ENCODE measurements at regions not wholly inside any gene's neighbourhood (a gene's known extent, or its start where the extent isn't known, plus 50 kb on each side); places are given as distances from the start of the nearest gene placed in this dataset.
A peak's percentile ranks its signal among the peaks of the same experiment; 100 is the strongest.

DNA sequence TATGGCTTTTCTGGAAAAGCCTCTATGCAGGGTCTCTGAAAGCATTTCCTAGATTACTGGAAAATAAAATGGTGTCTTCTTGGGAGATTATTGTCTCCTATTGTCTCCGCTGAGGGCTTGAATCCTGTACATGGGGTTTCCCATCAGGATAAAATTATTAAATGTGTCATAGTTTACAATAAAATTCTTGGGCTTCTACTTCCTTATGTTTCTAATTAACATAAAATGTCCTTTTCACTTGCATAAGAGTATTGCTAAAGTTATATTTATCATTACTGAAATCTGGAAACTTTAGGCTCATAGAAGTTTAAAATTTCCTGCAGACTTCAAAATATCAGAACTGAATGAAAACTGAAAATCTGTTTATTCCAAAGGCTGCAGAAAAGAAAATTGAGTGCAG, 595.5 kb upstream of the AGTR1 start:
- Mint-ChIP-seq H3K27me3 (ENCODE audit: low read depth, unreplicated experiment) (no peaks in the 10 kb centered on the region), H3K27ac (ENCODE audit: unreplicated experiment) (no peak overlapping the region), H3K4me1 (ENCODE audit: low read depth, unreplicated experiment) (peaks cover 5% of the 10 kb centered on the region), H3K9me3 (ENCODE audit: unreplicated experiment) (no peaks in the 10 kb centered on the region), H3K36me3 (ENCODE audit: low read depth, unreplicated experiment) (no peaks in the 10 kb centered on the region), H3K4me3 (ENCODE audit: unreplicated experiment) (no peak overlapping the region)
- Histone ChIP-seq H4K20me1 (ENCODE audit: insufficient read depth, low read length) (no peaks in the 10 kb centered on the region), H3K9ac (ENCODE audit: low read length) (no peak overlapping the region), H3K9me3 (ENCODE audit: insufficient read depth, low read depth, low read length) (no peaks in the 10 kb centered on the region), H3K4me3 (ENCODE audit: insufficient read depth, low read depth, low read length) (no peak overlapping the region), H3K27ac (ENCODE audit: low read depth, low read length) (no peak overlapping the region), H3K79me2 (ENCODE audit: insufficient read depth, low read length) (no peaks in the 10 kb centered on the region), H3K4me1 (ENCODE audit: insufficient read depth, low read length) (no peaks in the 10 kb centered on the region), H2AFZ (ENCODE audit: low read depth, low read length) (no peak overlapping the region), H3K4me2 (ENCODE audit: low read length) (no peak overlapping the region), H3K27me3 (ENCODE audit: insufficient read depth, low read length) (no peaks in the 10 kb centered on the region), H3K36me3 (ENCODE audit: insufficient read depth, low read length) (no peaks in the 10 kb centered on the region)
- FAIRE-seq: no peak
- TF ChIP-seq EZH2 (IDR thresholded peaks at IDR 0.05; ENCODE audit: insufficient read depth, low read length): no peak
- TF ChIP-seq, protein P1, sequence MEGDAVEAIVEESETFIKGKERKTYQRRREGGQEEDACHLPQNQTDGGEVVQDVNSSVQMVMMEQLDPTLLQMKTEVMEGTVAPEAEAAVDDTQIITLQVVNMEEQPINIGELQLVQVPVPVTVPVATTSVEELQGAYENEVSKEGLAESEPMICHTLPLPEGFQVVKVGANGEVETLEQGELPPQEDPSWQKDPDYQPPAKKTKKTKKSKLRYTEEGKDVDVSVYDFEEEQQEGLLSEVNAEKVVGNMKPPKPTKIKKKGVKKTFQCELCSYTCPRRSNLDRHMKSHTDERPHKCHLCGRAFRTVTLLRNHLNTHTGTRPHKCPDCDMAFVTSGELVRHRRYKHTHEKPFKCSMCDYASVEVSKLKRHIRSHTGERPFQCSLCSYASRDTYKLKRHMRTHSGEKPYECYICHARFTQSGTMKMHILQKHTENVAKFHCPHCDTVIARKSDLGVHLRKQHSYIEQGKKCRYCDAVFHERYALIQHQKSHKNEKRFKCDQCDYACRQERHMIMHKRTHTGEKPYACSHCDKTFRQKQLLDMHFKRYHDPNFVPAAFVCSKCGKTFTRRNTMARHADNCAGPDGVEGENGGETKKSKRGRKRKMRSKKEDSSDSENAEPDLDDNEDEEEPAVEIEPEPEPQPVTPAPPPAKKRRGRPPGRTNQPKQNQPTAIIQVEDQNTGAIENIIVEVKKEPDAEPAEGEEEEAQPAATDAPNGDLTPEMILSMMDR (IDR thresholded peaks at IDR 0.05; ENCODE audit: insufficient read depth, low read depth, low read length): no peak
- DNase-seq (ENCODE audit: low read depth): no peak

GRCh38 chr3:148106062-148106461, 591.6 kb upstream of the AGTR1 start:
- Mint-ChIP-seq H3K36me3 (ENCODE audit: low read depth, unreplicated experiment) (no peaks in the 10 kb centered on the region), H3K4me3 (ENCODE audit: unreplicated experiment) (no peak overlapping the region), H3K27ac (ENCODE audit: unreplicated experiment) (no peak overlapping the region), H3K9me3 (ENCODE audit: unreplicated experiment) (no peaks in the 10 kb centered on the region), H3K4me1 (ENCODE audit: low read depth, unreplicated experiment) (peaks cover 3% of the 10 kb centered on the region), H3K27me3 (ENCODE audit: low read depth, unreplicated experiment) (no peaks in the 10 kb centered on the region)
- Histone ChIP-seq H3K4me2 (ENCODE audit: low read length) (no peak overlapping the region), H3K4me3 (ENCODE audit: insufficient read depth, low read depth, low read length) (no peak overlapping the region), H2AFZ (ENCODE audit: low read depth, low read length) (no peak overlapping the region), H4K20me1 (ENCODE audit: insufficient read depth, low read length) (no peaks in the 10 kb centered on the region), H3K27ac (ENCODE audit: low read depth, low read length) (no peak overlapping the region), H3K9ac (ENCODE audit: low read length) (no peak overlapping the region), H3K4me1 (ENCODE audit: insufficient read depth, low read length) (no peaks in the 10 kb centered on the region), H3K27me3 (ENCODE audit: insufficient read depth, low read length) (no peaks in the 10 kb centered on the region), H3K79me2 (ENCODE audit: insufficient read depth, low read length) (no peaks in the 10 kb centered on the region), H3K36me3 (ENCODE audit: insufficient read depth, low read length) (no peaks in the 10 kb centered on the region), H3K9me3 (ENCODE audit: insufficient read depth, low read depth, low read length) (no peaks in the 10 kb centered on the region)
- FAIRE-seq (no peak), DNase-seq (ENCODE audit: low read depth) (peak; percentile 18)
- TF ChIP-seq EZH2 (IDR thresholded peaks at IDR 0.05; ENCODE audit: insufficient read depth, low read length): no peak
- TF ChIP-seq, protein P1 (IDR thresholded peaks at IDR 0.05; ENCODE audit: insufficient read depth, low read depth, low read length): no peak

DNA sequence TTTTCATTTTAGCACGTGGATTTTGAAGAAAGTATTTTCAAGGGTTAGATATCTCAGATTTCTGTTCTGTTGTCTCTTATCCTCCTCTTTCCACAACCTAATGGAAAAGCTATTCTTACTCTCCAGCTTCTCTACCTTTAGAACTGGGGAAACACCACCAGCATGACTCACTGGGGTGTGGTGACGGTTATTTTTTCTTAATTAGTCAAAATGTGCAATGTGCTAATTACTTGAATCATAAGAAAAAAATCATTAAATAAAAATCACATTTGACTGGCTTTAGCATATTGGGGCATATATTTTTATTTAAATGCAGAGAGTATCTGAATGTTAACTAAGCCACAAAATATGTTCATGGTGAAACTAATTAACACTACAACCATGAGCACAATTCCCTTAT, 570.7 kb upstream of the AGTR1 start:
- H3K9me3 Mint-ChIP-seq (ENCODE audit: unreplicated experiment): peaks cover 7% of the 10 kb centered on the region
- no peak for DNase-seq (ENCODE audit: low read depth)
- Histone ChIP-seq H3K27ac (ENCODE audit: low read depth, low read length) (no peak overlapping the region), H3K36me3 (ENCODE audit: insufficient read depth, low read length) (no peaks in the 10 kb centered on the region), H2AFZ (ENCODE audit: low read depth, low read length) (no peak overlapping the region), H3K4me1 (ENCODE audit: insufficient read depth, low read length) (peaks cover 3% of the 10 kb centered on the region), H3K79me2 (ENCODE audit: insufficient read depth, low read length) (no peaks in the 10 kb centered on the region), H3K9ac (ENCODE audit: low read length) (no peak overlapping the region), H3K4me2 (ENCODE audit: low read length) (no peak overlapping the region), H4K20me1 (ENCODE audit: insufficient read depth, low read length) (no peaks in the 10 kb centered on the region), H3K27me3 (ENCODE audit: insufficient read depth, low read length) (no peaks in the 10 kb centered on the region), H3K4me3 (ENCODE audit: insufficient read depth, low read depth, low read length) (no peak overlapping the region), H3K9me3 (ENCODE audit: insufficient read depth, low read depth, low read length) (no peaks in the 10 kb centered on the region)
- H3K36me3 Mint-ChIP-seq (ENCODE audit: low read depth, unreplicated experiment): no peaks in the 10 kb centered on the region
- H3K27me3 Mint-ChIP-seq (ENCODE audit: low read depth, unreplicated experiment): no peaks in the 10 kb centered on the region
- H3K4me1 Mint-ChIP-seq (ENCODE audit: low read depth, unreplicated experiment): peaks cover 2% of the 10 kb centered on the region
- H3K27ac Mint-ChIP-seq (ENCODE audit: unreplicated experiment): no peak overlapping the region
- H3K4me3 Mint-ChIP-seq (ENCODE audit: unreplicated experiment): no peak overlapping the region
- TF ChIP-seq EZH2 (IDR thresholded peaks at IDR 0.05; ENCODE audit: insufficient read depth, low read length): no peak
- TF ChIP-seq, protein P1 (IDR thresholded peaks at IDR 0.05; ENCODE audit: insufficient read depth, low read depth, low read length): no peak
- no peak for FAIRE-seq
